Breast epithelium (tissue), 4 donors: ENCODE measurements at regions not wholly inside any gene's neighbourhood (a gene's known extent, or its start where the extent isn't known, plus 50 kb on each side); places are given as distances from the start of the nearest gene placed in this dataset.
A peak's percentile ranks its signal among the peaks of the same experiment; 100 is the strongest.
"Not testable (repeated sequence)": the region's sequence is repeated elsewhere in the genome, so short reads cannot be mapped to it uniquely, and the experiment has no call there.

Experiments
- DNase-seq, 2 donors: peaks; one replicate each; pipeline ENCODE4 v3.0.0-alpha.2; 2019; ENCODE audit warnings: low spot score in 2 of 2
- H3K27ac ChIP-seq, 2 donors: fragments of 200-600 bp; sonication (generic) in 1 of 2; one replicate each; pipeline ENCODE4 v1.5.1; 2016 to 2019; ENCODE audit warnings: mild to moderate bottlenecking in 1 of 2
- H3K27me3 ChIP-seq, 2 donors: fragments of 200-600 bp; sonication (generic) in 1 of 2; one replicate each; pipeline versions ENCODE4 v1.5.1 to v1.6.0; 2017 to 2019; ENCODE audit warnings: control low read depth in 1 of 2, mild to moderate bottlenecking in 1 of 2
- H3K36me3 ChIP-seq: fragments of 200-600 bp; one replicate; pipeline ENCODE4 v1.5.1; 2019
- H3K4me1 ChIP-seq, 2 donors: fragments of 200-600 bp; sonication (generic); one replicate each; pipeline ENCODE4 v1.5.1; 2016 to 2019; ENCODE audit warnings: control low read depth in 1 of 2
- H3K4me3 ChIP-seq, 3 donors: fragments of 200-600 bp; sonication (generic); 1 replicate in 2 of 3; 2 replicates in 1 of 3; pipeline ENCODE4 v1.5.1; 2016 to 2019; ENCODE audit warnings: mild to moderate bottlenecking in 3 of 3, moderate library complexity in 2 of 3
- H3K9me3 ChIP-seq, 2 donors: fragments of 200-600 bp; sonication (generic) in 1 of 2; one replicate each; pipeline ENCODE4 v1.5.1; 2016 to 2019; ENCODE audit warnings: control low read depth in 1 of 2
- CTCF ChIP-seq, 3 donors: fragments of 450-650 bp; IDR thresholded peaks; one replicate each; pipeline ENCODE4 v1.5.1; 2016 to 2017; ENCODE audit warnings: antibody characterized with exemption in 3 of 3, mild to moderate bottlenecking in 3 of 3, moderate library complexity in 3 of 3
- POLR2A ChIP-seq: fragments of 450-650 bp; IDR thresholded peaks from one replicate; pipeline ENCODE4 v1.6.1; 2016; ENCODE audit warnings: antibody characterized with exemption, mild to moderate bottlenecking, moderate library complexity
- POLR2AphosphoS5 ChIP-seq, 3 donors: sonication (generic); formaldehyde crosslinking; IDR thresholded peaks; one replicate each; pipeline ENCODE4 v1.6.1; 2017; ENCODE audit warnings: antibody characterized with exemption in 3 of 3
- intact Hi-C: fragments of 100-400 bp; cut with DNase I; formaldehyde crosslinking; loops from one replicate; pipeline ENCODE4 v1.15.1; 2023; ENCODE audit warnings: low total_unique reads

DNA sequence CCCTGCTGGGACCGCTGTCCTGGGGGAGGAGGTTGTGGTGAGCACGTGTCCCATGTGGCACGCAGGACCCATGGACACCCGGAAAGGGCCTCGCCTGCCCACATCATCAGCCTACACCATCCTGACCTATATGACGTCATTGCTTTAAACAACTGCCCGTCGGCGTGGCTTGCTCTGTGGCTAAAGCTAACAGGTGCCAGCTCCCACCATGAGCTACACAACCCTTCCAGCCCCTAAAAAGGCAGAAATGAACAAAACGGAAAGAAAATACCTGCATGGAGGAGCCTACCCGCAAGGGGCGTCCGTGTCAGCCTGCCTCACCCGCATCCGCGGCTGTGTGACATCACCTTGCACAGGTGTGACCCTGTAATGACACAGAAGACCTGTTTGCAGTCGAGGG is 481.8 kb downstream of the BRD1 start:
- DNase-seq, result peak in 1 of 2 donors; percentile 36
- intact Hi-C loops, result no loop called here

GRCh38 chr22:49344656-49345055 is 483.0 kb downstream of the BRD1 start:
- TF ChIP-seq CTCF (IDR thresholded peaks at IDR 0.05) (no peak), POLR2A (no peak), POLR2AphosphoS5 (IDR thresholded peaks at IDR 0.05) (no peak)
- Histone ChIP-seq H3K27me3 (peaks cover 0 to 46% of the 10 kb centered on the region in 2 donors), H3K4me1 (no peaks in the 10 kb centered on the region), H3K27ac (no peak overlapping the region), H3K9me3 (no peaks in the 10 kb centered on the region), H3K4me3 (no peak overlapping the region), H3K36me3 (no peaks in the 10 kb centered on the region)
- intact Hi-C loops, result no loop called here
- no peak for DNase-seq

More for the DNA sequence above, 481.8 kb downstream of the BRD1 start:
- H3K27me3 ChIP-seq, result peaks cover 0 to 50% of the 10 kb centered on the region in 2 donors
- H3K9me3 ChIP-seq, result no peaks in the 10 kb centered on the region
- no peak for TF ChIP-seq CTCF (IDR thresholded peaks at IDR 0.05)
- no peak for TF ChIP-seq POLR2AphosphoS5 (IDR thresholded peaks at IDR 0.05)
- TF ChIP-seq POLR2A, result no peak
- no peaks in the 10 kb centered on the region for H3K36me3 ChIP-seq
- H3K27ac ChIP-seq, result no peak overlapping the region
- H3K4me1 ChIP-seq, result no peaks in the 10 kb centered on the region
- no peak overlapping the region for H3K4me3 ChIP-seq

- no peak for TF ChIP-seq POLR2AphosphoS5 (IDR thresholded peaks at IDR 0.05)
- no peak for TF ChIP-seq CTCF (IDR thresholded peaks at IDR 0.05)
- TF ChIP-seq POLR2A, result no peak
- Histone ChIP-seq H3K27me3 (peaks cover 0 to 44% of the 10 kb centered on the region in 2 donors), H3K9me3 (no peaks in the 10 kb centered on the region), H3K36me3 (no peaks in the 10 kb centered on the region), H3K27ac (no peak overlapping the region), H3K4me3 (no peak overlapping the region), H3K4me1 (no peaks in the 10 kb centered on the region)
- intact Hi-C loops, result no loop called here
- DNase-seq, result no peak
Observed at GRCh38 chr22:49344161-49344560, 483.5 kb downstream of the BRD1 start.

GRCh38 chr22:49340406-49340805 is 487.3 kb downstream of the BRD1 start:
- Histone ChIP-seq H3K36me3 (no peaks in the 10 kb centered on the region), H3K4me1 (no peaks in the 10 kb centered on the region), H3K27ac (no peak overlapping the region), H3K27me3 (peaks cover 0 to 27% of the 10 kb centered on the region in 2 donors), H3K4me3 (no peak overlapping the region), H3K9me3 (no peaks in the 10 kb centered on the region)
- DNase-seq, result no peak
- TF ChIP-seq CTCF (IDR thresholded peaks at IDR 0.05) (no peak), POLR2A (no peak), POLR2AphosphoS5 (IDR thresholded peaks at IDR 0.05) (no peak)
- intact Hi-C loops, result no loop called here

GRCh38 chr22:49336483-49336882 is 491.2 kb downstream of the BRD1 start:
- H3K4me1 ChIP-seq, DNase-seq, H3K9me3 ChIP-seq, H3K27ac ChIP-seq, H3K4me3 ChIP-seq, H3K36me3 ChIP-seq: not testable (repeated sequence)
- intact Hi-C loops, result loop anchor here (10.0 kb wide), 1 partner anchor 1142 kb away; no protein-coding TSS in a partner anchor
- peaks cover 0 to 43% of the 10 kb centered on the region in 2 donors for H3K27me3 ChIP-seq

- Histone ChIP-seq H3K4me3 (no peak overlapping the region), H3K9me3 (no peaks in the 10 kb centered on the region), H3K27me3 (peaks cover 0 to 29% of the 10 kb centered on the region in 2 donors), H3K36me3 (no peaks in the 10 kb centered on the region), H3K4me1 (no peaks in the 10 kb centered on the region), H3K27ac (no peak overlapping the region)
- intact Hi-C loops, result loop anchor here (10.0 kb wide), 1 partner anchor 1140 kb away; no protein-coding TSS in a partner anchor
- peak in 1 of 2 donors; percentile 25 for DNase-seq
- TF ChIP-seq CTCF (IDR thresholded peaks at IDR 0.05) (no peak), POLR2A (no peak), POLR2AphosphoS5 (IDR thresholded peaks at IDR 0.05) (no peak)
Observed at GRCh38 chr22:49334976-49335375, 492.7 kb downstream of the BRD1 start.
